Activated naive CD4-positive, alpha-beta T cell (primary cell): ENCODE measurements at regions not wholly inside any gene's neighbourhood (a gene's known extent, or its start where the extent isn't known, plus 50 kb on each side); places are given as distances from the start of the nearest gene placed in this dataset.

ENCODE experiments used
- DNase-seq, 4 experiments: peaks; one replicate each; lab custom pipeline; 2025; lab: John Stamatoyannopoulos, UW

DNA sequence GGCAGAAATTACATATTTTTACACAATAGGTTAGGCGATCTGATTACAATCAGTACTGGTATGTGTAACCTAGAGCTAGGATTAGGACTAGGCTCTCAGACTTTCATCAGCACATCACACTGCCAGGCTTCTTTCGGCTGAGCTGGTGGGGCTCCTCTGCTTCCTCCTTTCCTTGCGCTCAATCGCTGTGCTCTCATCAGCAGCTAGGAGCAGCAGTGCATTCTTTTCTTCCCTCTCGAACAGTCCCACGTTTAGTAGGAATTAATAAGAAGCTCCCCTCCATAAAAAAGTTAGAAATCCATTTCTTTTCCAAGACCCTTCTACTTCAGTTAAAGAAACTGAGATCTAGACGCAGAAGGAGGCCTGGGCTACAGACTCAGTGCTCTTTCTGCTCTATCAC, 350.4 kb downstream of the SPRY1 start:
- DNase-seq = no peak

DNA sequence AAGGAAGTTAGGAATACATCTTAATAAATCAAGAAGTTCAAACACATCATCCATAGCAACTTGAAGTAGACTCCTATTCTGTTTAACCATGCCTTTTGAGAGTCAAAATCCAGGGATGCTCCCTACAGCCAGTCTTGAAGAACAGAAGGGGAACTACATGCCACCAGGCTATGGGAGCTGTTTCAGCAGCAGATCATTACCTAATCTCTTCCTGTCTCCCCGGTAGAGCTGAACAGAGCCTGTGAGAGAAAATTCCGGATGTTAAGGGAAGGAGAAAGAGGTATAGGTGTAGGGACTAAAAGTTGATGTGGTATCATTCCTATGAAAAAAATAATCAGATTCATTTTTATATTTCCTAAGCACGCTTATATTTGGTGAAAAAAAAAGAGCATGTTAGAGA, 352.2 kb downstream of the SPRY1 start:
- no peak for DNase-seq

DNA sequence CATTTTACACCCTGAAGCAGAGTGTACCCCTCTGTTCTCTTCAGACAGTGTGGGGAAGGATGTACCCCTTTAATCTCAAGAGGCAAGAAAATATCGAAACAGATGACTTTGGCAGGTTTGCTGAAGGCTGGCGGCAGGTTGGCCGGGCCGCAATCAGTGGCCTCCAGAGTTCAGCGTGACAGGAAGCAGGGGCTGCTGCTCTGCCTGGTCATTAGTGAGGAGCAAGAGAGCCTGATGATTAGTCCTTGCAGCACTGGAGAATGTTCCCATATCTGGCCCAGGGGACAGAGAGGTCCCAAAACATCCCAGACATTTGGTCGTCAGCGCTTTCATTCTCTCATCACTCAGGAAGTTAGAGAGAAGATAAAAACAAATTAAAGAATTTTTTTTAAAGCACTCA, 352.8 kb downstream of the SPRY1 start:
- no peak for DNase-seq

DNA sequence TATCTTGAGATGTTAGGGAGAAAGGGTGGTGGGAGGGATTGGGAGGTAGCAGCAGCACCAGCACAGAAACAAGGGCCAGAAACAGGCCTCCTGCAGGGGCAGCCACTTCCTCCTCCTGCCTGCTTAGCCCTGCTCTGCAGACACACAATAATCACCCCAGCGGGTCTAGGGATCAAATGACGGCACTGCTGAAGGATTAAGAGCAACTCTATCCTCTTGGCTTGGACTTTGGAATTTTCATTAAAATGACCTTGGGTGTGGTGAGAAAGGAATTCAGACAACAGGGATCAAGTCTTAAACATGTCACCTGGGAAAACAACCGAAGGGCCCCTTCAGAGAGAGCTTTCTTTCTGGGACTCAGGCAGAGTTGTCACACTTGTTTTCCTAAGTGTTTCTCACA, 353.4 kb downstream of the SPRY1 start:
- no peak for DNase-seq

DNA sequence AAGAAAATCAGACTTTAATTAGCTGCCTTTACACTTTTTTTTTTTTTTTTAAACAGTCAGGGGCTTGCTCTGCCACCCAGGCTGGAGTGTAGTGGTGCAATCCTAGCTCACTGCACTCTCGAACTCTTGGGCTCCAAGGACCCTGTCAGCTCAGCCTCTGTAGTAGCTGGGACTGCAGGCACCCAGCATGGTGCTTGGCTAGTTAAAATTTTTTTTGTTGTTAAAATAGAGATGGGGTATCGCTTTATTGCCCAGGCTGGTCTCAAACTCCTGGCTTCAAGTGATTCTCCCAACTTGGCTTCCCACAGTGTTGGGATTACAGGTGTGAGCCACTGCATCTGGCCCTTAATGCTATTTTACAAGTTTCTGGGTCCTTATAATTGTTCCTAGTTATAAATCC, 359.1 kb downstream of the SPRY1 start:
- no peak for DNase-seq

DNA sequence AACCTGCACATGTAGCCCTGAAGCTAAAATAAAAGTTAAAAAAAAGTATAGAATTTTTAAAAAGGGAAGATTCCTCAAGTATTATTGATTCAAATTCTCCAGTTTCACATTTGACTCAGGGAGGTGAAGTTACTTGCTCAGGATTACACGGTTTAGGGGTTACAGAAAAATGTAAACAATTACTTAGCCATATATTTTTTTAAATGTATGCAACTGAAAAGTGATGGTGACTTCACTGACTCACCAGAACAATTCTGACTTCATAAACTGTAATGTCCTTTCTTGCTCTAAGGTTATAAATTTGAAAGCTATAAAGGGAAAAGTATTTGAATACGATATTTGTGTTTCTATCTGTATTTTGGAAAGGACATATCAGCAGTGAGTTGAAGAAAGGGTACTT, 371.2 kb downstream of the SPRY1 start:
- DNase-seq = no peak

DNA sequence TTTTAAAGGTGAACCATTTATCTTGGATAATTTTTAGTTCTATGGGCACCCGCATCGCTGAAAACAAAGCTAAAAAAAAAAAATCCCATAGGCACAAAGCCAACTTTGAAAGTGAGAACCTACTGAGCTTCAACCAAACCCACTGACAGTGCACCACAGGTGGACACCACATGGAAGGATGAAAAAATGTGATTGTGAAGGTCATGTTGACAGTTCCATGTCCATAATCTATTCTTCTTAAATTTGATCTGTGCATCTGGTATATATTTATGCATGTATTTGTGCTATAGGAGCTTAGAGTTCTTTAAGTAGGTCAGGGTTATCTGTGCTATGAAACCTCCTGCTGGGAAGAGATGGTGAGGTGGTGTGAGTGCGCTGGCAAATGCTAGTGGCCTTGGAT, 374.3 kb downstream of the SPRY1 start:
- DNase-seq = no peak

DNA sequence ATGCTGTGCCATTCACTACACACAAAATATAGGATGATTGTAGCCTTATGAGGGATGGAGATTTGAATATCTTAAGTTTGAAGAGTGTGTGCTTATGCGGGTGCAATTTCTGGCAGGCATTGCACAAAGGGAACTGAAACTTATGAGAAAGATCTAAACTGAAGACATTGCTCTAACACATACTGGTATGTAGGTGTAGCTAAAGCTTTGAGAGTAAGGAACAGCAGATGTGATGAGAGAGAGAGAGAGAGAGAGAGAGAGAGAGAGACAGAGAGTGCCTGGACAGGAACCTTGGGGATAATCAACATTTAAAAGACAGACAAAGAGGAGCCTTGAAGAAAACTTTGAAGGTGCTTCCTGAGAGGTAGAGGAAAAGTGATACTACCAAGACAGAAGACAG, 379.7 kb downstream of the SPRY1 start:
- no peak for DNase-seq

DNA sequence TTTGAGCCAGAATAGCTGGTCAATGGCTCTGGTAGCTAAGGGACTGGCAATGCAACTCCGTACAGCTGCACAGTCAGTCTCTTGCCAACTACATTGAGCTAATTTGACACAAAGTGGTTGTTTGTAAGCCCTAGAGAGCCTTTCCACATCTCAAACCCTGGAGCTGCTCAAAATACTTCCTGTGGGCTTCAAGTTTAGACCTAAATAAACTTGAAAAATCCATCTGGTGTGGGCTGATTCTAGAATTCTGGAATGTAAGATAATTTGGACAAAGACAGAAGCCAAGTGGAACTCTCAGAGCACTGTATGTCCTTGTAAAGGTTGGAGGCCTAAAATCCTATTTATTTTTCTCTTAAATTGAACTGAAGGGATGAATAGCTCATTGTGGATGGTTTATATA, 380.8 kb downstream of the SPRY1 start:
- DNase-seq = no peak

DNA sequence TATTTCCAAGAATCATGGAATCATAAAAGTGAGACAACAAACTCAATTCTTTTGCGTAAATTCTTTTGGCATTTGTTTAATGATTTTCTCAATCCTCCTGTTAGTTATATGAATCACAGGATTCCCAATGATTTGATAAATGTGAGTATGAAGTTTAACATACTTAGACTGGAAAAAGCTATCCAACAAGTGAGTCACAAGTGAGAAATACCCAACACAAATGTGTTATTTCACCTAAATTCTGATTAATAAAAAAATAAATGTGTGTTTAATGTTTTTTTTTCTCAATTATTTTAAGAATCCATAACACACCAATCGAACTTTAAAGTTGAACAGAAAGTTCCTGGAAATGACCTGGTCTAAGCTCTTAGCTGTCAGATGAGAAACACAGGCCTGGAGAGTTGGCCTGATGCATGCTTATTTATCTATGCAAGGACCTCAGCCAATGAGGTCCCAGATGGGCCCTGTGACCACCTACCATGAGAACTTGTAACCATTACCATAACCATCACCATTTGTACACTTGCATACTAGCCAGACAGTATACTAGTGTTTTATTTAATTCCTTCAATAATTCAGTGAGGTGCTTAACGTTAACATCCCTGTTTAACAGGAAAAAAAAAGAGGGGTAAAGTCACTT, 386.7 kb downstream of the SPRY1 start:
- no peak for DNase-seq

DNA sequence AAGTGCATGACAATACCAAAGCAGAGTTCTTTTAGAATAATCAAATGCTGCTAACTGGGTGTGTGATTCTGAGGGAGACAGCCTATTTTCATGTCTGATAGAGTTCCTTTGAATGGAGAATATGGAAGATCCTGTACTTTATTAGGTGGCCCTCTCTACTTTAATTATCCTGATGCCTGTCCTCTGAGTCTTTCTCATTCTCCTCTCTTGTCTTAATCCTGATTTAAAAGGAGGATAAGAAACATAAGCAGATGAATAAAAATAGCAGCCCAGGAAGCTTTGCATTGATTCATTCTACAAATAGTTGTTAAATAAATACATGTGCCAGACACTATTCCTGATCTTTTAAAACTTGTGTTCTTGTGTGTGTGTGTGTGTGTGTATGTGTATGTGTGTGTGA, 387.3 kb downstream of the SPRY1 start:
- no peak for DNase-seq

DNA sequence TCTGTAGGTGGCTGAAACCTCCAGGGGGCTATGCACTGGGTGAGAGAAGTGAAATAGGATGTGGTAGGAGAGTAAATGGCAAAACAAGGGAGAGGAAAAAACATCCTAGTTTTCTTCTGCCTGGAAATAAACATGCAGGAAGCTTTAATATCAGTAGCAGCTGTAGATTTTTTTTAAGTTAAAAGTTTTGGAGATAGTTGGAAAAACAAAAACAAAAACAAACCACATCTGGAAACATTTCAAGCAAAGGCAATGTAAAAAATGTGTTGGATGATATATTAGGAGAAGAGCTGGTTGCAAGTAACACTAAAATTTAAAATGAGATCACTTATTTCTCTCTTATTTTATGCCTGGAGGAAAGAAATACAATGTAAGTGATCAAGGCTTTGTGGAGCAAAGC, 388.0 kb downstream of the SPRY1 start:
- DNase-seq = no peak

DNA sequence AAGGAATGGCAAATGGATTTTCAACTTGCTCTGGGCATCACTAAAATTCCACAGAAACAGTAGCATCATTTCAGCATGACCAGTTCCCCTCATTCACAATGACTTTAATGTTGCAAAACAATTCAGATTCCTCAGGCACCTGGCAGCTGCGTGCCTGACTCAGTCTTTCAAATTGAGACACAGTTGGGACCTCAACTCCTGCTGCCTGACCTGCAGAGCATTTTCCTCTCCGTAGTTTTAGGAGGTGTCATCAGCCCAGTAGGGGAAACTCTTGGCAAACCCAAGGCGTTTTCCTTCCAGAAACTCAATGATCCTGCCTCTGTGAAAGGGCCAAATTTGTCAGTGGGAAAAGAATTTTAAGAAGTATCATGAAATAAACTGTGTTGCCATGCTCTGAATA, 388.9 kb downstream of the SPRY1 start:
- no peak for DNase-seq

DNA sequence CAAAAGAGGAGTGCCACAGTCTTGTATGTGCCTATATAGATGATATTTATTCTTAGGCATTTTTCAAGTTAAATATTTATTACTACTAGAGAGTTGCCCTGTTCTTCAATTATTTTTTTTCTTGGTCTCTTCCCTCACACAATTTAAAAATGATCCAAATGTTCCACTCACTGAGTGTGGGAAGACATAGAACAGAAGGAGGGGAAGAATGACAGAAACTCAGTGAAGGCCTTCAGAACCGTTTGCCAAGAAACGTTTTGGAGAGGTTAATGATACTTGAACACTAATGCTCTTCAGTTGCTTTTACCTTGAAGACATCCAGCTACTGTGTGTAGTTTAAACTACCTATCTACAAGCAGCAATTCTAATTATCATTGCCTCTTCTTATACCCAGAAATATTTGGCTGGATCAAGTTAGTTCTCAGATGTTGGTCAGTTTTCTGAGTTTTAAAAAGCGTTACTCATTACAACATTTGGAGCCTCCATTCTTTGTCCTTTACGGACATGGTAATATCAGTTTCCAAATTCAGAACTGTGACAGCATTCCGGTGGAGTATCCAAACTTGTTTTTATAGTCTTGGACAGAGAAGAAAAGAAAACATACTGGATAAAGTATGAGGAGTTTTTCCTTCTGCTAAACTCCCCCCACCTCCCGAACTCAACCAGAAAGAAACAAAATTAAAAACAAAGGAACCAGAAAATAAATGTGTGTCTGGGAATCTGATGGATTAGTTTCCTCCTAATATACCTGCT, 389.7 kb downstream of the SPRY1 start:
- no peak for DNase-seq

DNA sequence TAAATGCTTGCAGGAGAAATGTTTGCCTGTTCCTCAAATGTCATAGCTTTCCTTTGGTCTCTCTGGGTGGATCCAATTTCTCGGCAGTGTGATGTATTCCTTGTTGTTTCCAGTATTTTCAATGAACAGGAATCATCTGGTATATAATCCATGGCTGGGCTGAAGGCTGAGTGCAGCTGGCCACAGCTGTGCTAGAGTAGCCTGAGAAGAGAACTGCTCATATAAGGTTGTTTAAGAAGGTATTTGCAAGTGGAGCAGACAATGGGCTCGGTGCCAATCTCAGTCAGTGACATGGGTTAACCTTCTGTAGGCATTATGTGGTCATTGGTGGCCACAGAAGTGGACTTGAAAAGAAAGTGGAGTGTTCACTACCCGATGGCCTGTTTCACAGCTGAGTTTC, 390.3 kb downstream of the SPRY1 start:
- DNase-seq = no peak

DNA sequence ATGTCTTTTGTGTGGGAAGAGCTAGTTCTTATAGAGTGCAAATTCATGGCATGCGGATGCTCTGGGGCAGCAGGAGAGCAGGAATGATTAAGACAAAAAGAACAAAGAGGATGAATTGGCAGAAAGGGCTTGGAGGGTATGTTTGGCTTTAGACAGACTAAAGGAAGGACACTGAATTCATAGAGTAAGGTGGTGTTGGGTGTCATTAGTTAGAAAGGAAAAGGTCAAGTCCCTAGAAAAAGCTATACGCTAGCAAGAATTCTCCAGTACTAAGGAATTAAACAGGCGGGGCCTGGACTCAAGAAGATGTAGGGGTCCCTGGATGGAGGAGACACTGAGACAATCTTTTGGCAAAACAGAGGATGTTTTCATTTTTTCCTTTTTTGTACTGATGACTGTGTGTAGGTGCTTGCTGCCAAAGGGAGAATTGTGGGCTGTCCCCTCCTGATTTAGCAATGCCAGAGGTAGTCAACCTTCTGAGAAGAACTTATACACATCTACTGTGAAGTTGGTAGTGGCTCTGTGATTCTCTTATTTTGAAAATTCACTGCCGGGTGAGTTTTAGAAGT, 391.0 kb downstream of the SPRY1 start:
- DNase-seq = no peak

DNA sequence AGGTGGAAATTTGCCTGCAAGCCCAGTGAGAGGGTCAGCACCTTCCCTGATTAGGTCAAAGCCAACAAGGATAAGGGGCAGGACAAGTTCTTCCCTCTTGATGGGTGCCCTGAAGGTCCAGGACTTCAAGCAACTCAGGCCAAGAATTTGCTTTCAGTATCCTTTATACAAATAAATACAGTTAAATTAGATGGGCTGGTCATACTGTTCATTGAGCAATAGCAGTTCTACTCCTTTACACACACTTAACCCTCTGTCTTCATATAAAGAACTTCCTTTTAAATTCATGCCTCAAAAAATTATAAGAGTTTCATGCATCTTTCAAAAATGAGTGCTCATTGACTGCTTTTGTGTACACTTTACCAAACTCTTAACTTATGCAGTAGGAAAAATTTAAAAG, 392.0 kb downstream of the SPRY1 start:
- no peak for DNase-seq

DNA sequence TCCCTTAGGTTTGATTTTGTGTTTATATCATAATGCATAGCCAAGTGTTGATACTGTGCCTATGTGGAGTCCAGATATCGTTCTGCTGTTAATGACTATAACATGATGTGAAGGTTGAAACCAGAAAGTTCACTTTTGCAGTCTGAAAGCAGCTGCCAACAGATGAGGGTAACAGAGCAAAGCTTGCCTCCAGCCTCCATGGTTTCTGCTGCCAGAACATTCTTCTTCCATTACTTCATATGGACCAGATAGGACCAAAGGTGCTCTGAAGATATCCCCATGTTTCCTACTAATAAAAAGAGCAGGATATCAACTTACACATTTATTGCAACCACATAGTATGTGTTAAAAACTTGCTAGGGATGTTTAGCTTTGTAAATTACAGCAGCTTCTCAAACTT, 394.1 kb downstream of the SPRY1 start:
- DNase-seq = no peak

DNA sequence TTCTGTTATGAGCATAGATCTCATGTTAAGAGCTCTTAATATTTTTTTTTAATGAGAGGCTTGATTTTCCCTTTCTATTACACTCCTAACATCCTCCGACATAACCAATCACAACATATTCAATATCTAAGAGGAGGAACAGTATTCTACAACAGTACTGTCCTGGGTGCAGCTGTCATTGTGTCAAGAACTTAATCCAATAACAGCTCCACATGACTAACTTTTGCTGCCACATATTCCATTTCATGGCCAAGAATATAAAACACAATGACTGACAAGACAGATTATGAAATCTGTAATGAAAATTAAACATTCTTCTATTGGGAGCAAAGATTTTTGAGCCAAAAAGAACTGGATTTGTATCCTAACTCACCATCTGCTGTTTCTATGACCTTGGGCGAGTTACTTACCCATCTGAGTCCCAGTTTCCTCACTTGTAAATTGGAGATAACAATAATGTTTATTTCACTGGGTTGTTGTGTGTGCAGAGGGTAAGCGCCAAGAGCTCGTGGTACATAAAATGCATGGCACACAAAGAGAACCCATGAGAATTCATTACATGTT, 405.6 kb downstream of the SPRY1 start:
- DNase-seq = no peak

DNA sequence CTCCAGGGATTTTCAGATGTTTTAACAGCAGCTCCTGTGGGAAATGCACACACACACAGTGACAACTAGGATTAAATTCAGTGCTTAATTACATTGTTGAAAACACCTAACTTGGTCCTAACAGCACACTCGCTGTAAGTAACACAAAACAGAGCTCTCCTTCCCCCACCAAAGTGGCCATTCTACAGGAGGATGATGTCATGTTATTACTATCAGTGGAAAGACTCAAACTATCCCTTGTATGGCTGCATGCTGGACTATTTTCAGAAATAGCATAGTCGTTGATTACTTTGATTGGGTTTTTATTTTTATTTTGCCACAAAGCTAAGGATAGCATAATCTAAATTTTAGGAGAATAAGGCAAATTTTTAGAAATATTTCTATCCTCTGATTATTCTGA, 406.3 kb downstream of the SPRY1 start:
- DNase-seq = no peak

DNA sequence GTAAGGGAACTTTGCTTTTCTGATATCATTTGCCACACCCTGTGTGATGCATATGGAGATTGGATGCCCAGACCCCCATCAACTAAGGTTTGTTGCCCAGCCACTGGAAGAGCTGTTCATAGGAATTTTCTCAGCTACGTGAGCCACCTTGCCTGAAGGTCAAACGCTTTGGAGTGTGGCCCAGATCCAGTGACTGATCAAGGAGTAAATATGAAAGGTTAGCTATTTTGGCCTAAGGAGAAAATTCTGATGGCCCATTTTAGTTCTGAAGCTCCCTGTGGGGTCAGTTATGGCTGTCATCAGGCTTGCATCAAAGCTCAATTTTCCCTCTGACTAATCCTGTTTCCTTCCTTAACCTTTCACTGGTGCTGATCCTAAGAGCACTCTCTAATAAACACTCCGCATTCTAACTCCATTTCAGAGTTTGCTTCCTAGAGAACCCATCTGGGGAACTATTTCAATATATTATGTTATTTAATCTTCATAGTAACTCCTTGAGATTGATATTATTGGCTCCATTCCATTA, 407.7 kb downstream of the SPRY1 start:
- no peak for DNase-seq

DNA sequence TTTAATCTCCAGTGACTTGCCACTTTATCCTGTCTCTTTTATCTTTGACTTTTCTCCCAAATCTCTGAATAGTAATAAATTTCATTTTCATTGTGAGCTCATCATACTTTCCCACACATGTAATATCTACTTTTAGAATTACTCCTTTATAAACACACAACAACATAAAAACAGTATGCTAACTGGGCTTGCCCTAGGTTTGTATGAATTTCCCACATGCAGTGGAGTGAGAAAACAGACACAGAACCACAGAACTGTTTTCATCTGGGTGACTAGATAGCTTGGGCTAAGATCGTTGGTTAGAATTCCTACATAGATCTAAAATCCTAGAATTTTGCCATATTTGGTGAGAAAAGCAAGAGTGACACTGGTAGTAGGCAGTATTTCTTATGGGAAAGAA, 409.5 kb downstream of the SPRY1 start:
- no peak for DNase-seq

DNA sequence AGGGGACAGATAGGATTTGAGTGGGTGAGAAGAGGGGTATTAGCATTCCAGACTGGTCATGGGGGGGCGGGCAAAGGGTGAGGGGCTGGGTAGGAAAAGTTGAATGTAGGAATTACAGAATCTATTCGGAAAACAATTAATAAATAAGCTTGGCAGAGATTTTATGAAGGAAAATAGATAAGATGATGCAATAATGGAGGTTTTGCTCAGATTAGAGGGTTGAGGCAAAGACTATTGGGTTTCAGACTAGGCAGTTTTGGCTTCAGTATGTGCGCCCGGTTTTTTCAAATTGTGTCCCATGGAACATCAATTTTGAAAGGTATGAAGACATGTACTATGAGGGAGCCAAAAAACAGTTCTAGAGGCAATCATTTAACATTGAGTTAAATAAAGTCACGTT, 410.6 kb downstream of the SPRY1 start:
- no peak for DNase-seq
